ENCODE measurements at regions not wholly inside any gene's neighbourhood (a gene's known extent, or its start where the extent isn't known, plus 50 kb on each side); places are given as distances from the start of the nearest gene placed in this dataset.

- CTCF ChIA-PET = no interaction called here
- no peak for ATAC-seq
- Mint-ChIP-seq H3K9me3 (peaks cover 9% of the 10 kb centered on the region; the same call in 1 of the 2 replicates), H3K36me3 (no peaks in the 10 kb centered on the region), H3K27me3 (ENCODE audit: low read depth) (no peaks in the 10 kb centered on the region), H3K27ac (no peak overlapping the region), H3K4me3 (no peak overlapping the region), H3K4me1 (no peaks in the 10 kb centered on the region)
- DNase-seq (ENCODE audit: low spot score) = no peak
- TF ChIP-seq MLX (CRISPR knock-in tag; IDR thresholded peaks at IDR 0.05) (no peak), CREB1 (CRISPR knock-in tag; IDR thresholded peaks at IDR 0.05) (no peak), MYBL2 (CRISPR knock-in tag; IDR thresholded peaks at IDR 0.05) (no peak), GTF2I (CRISPR knock-in tag; conservative IDR thresholded peaks at IDR 0.05) (no peak), CREM (CRISPR knock-in tag; IDR thresholded peaks at IDR 0.05) (no peak), USF2 (CRISPR knock-in tag; IDR thresholded peaks at IDR 0.05) (no peak), ATF3 (CRISPR knock-in tag; conservative IDR thresholded peaks at IDR 0.05) (no peak), ZNF219 (CRISPR knock-in tag; IDR thresholded peaks at IDR 0.05; ENCODE audit: borderline replicate concordance) (no peak), TEAD1 (CRISPR knock-in tag; IDR thresholded peaks at IDR 0.05) (no peak), OVOL2 (CRISPR knock-in tag; IDR thresholded peaks at IDR 0.05; ENCODE audit: borderline replicate concordance) (no peak), E2F5 (CRISPR knock-in tag; IDR thresholded peaks at IDR 0.05) (no peak), ZNF671 (CRISPR knock-in tag; IDR thresholded peaks at IDR 0.05) (no peak), NFYB (CRISPR knock-in tag; conservative IDR thresholded peaks at IDR 0.05; ENCODE audit: low read depth) (no peak), PREB (CRISPR knock-in tag; IDR thresholded peaks at IDR 0.05; ENCODE audit: borderline replicate concordance) (no peak), ZNF121 (CRISPR knock-in tag; IDR thresholded peaks at IDR 0.05) (no peak), KAT7 (CRISPR knock-in tag; IDR thresholded peaks at IDR 0.05; ENCODE audit: borderline replicate concordance) (no peak), E2F4 (CRISPR knock-in tag; IDR thresholded peaks at IDR 0.05; ENCODE audit: borderline replicate concordance, low read depth) (no peak)
- POLR2A ChIA-PET = no interaction called here
These were observed 311.2 kb upstream of the LRATD1 start for GRCh38 chr2:14321357-14321756.

- DNase-seq (ENCODE audit: low spot score) (no peak), ATAC-seq (no peak)
- no peaks in the 10 kb centered on the region for H3K36me3 Mint-ChIP-seq
- CTCF ChIA-PET = no interaction called here
- H3K4me3 Mint-ChIP-seq = no peak overlapping the region
- H3K9me3 Mint-ChIP-seq = peaks cover 9% of the 10 kb centered on the region; the same call in 1 of the 2 replicates
- no peak overlapping the region for H3K27ac Mint-ChIP-seq
- POLR2A ChIA-PET = no interaction called here
- H3K27me3 Mint-ChIP-seq (ENCODE audit: low read depth) = no peaks in the 10 kb centered on the region
- H3K4me1 Mint-ChIP-seq = no peaks in the 10 kb centered on the region
- TF ChIP-seq MLX (CRISPR knock-in tag; IDR thresholded peaks at IDR 0.05) (no peak), ZSCAN18 (CRISPR knock-in tag; IDR thresholded peaks at IDR 0.05) (no peak), CREM (CRISPR knock-in tag; IDR thresholded peaks at IDR 0.05) (no peak), ZNF671 (CRISPR knock-in tag; IDR thresholded peaks at IDR 0.05) (no peak), FOXP1 (CRISPR knock-in tag; IDR thresholded peaks at IDR 0.05; ENCODE audit: borderline replicate concordance) (no peak), TEAD1 (CRISPR knock-in tag; IDR thresholded peaks at IDR 0.05) (no peak), ZNF532 (CRISPR knock-in tag; IDR thresholded peaks at IDR 0.05; ENCODE audit: borderline replicate concordance) (no peak), ZNF263 (CRISPR knock-in tag; IDR thresholded peaks at IDR 0.05; ENCODE audit: low read depth) (no peak), E2F5 (CRISPR knock-in tag; IDR thresholded peaks at IDR 0.05) (no peak), ZNF423 (CRISPR knock-in tag; IDR thresholded peaks at IDR 0.05) (no peak), ATF1 (CRISPR knock-in tag; IDR thresholded peaks at IDR 0.05) (no peak)
These were observed 310.2 kb upstream of the LRATD1 start for GRCh38 chr2:14322306-14322705.

Data from WTC11 (cell line).